Neuronal stem cell (in vitro differentiated cells): ENCODE measurements at regions not wholly inside any gene's neighbourhood (a gene's known extent, or its start where the extent isn't known, plus 50 kb on each side); places are given as distances from the start of the nearest gene placed in this dataset.
"Not testable (repeated sequence)": the region's sequence is repeated elsewhere in the genome, so short reads cannot be mapped to it uniquely, and the experiment has no call there.

ENCODE experiments used
- DNase-seq: peaks from one replicate; pipeline ENCODE4 v3.0.0-alpha.2; 2013; ENCODE audit warnings: low spot score
- H2AFZ ChIP-seq: one replicate; pipeline ENCODE4 v1.6.1; 2013; ENCODE audit warnings: mild to moderate bottlenecking, low read length, inconsistent platforms
- H2AK5ac ChIP-seq: 2 replicates; pipeline ENCODE4 v1.6.1; 2013; ENCODE audit warnings: low read depth, mild to moderate bottlenecking, inconsistent platforms, low read length, moderate library complexity, mixed read lengths
- H2BK120ac ChIP-seq: 2 replicates; pipeline ENCODE4 v1.6.1; 2013; ENCODE audit warnings: low read depth, mild to moderate bottlenecking, inconsistent platforms, low read length, moderate library complexity, mixed read lengths
- H2BK12ac ChIP-seq: one replicate; pipeline ENCODE4 v1.6.1; 2013; ENCODE audit warnings: low read length, inconsistent platforms
- H2BK15ac ChIP-seq: 2 replicates; pipeline ENCODE4 v1.6.1; 2013; ENCODE audit warnings: mild to moderate bottlenecking, low read length, inconsistent platforms, mixed read lengths
- H2BK5ac ChIP-seq: one replicate; pipeline ENCODE4 v1.6.1; 2013; ENCODE audit warnings: inconsistent platforms, mild to moderate bottlenecking, low read length, moderate library complexity
- H3K14ac ChIP-seq: one replicate; pipeline ENCODE4 v1.6.1; 2013; ENCODE audit warnings: low read length, inconsistent platforms
- H3K18ac ChIP-seq: 2 replicates; pipeline ENCODE4 v1.6.1; 2013; ENCODE audit warnings: low read length, inconsistent platforms
- H3K23ac ChIP-seq: 2 replicates; pipeline ENCODE4 v1.6.1; 2013; ENCODE audit warnings: low read depth, mild to moderate bottlenecking, mixed read lengths, low read length, inconsistent platforms; ENCODE audit not compliant: poor library complexity
- H3K27ac ChIP-seq: replicated peaks from 3 replicates; pipeline ENCODE4 v1.5.1; 2013; ENCODE audit warnings: low read length, inconsistent platforms
- H3K27me3 ChIP-seq, 3 experiments: 2 replicates each; pipeline ENCODE4 v1.6.1; 2013; ENCODE audit warnings: low read length in 3 of 3, mild to moderate bottlenecking in 2 of 3, inconsistent platforms in 1 of 3, low read depth in 1 of 3, mixed read lengths in 1 of 3, moderate library complexity in 1 of 3; ENCODE audit not compliant: control insufficient read depth in 3 of 3, insufficient read depth in 3 of 3
- H3K36me3 ChIP-seq, 2 donors: replicated peaks in 1 of 2; 2 replicates each; pipeline ENCODE4 v1.6.1; 2013; ENCODE audit warnings: low read length in 2 of 2; ENCODE audit not compliant: control insufficient read depth in 2 of 2, insufficient read depth in 2 of 2
- H3K4ac ChIP-seq: 2 replicates; pipeline ENCODE4 v1.6.1; 2013; ENCODE audit warnings: inconsistent platforms, mild to moderate bottlenecking, low read length, moderate library complexity
- H3K4me1 ChIP-seq, 2 donors: 1 replicate in 1 of 2; 2 replicates in 1 of 2; pipeline ENCODE4 v1.6.1; 2013; ENCODE audit warnings: low read length in 2 of 2, low read depth in 1 of 2; ENCODE audit not compliant: control insufficient read depth in 2 of 2, insufficient read depth in 1 of 2
- H3K4me2 ChIP-seq: one replicate; pipeline ENCODE4 v1.6.1; 2013; ENCODE audit warnings: mild to moderate bottlenecking, low read length, inconsistent platforms; ENCODE audit not compliant: insufficient read depth, poor library complexity, severe bottlenecking
- H3K4me3 ChIP-seq, 2 donors: 2 replicates each; pipeline ENCODE4 v1.5.1; 2013; ENCODE audit warnings: low read length in 2 of 2, mild to moderate bottlenecking in 2 of 2, inconsistent platforms in 1 of 2, moderate library complexity in 1 of 2
- H3K79me1 ChIP-seq: one replicate; pipeline ENCODE4 v1.6.1; 2013; ENCODE audit warnings: low read depth, mild to moderate bottlenecking, inconsistent platforms, low read length, moderate library complexity
- H3K9ac ChIP-seq: one replicate; pipeline ENCODE4 v1.6.1; 2013; ENCODE audit warnings: mild to moderate bottlenecking, low read depth, low read length, inconsistent platforms; ENCODE audit not compliant: poor library complexity
- H3K9me3 ChIP-seq, 2 donors: replicated peaks in 1 of 2; 2 replicates each; pipeline versions ENCODE3 to v1.6.1; 2013; ENCODE audit warnings: low read length in 2 of 2, mild to moderate bottlenecking in 2 of 2, inconsistent platforms in 1 of 2, low read depth in 1 of 2, mixed read lengths in 1 of 2, moderate library complexity in 1 of 2; ENCODE audit not compliant: control insufficient read depth in 2 of 2, insufficient read depth in 1 of 2
- H4K8ac ChIP-seq: one replicate; pipeline ENCODE4 v1.6.1; 2013; ENCODE audit warnings: low read depth, mild to moderate bottlenecking, inconsistent platforms, low read length, moderate library complexity
- H4K91ac ChIP-seq: one replicate; pipeline ENCODE4 v1.6.1; 2013; ENCODE audit warnings: low read length, low read depth, mild to moderate bottlenecking, inconsistent platforms; ENCODE audit not compliant: poor library complexity
- WGBS, 2 donors: extraction: QIAGEN DNeasy Blood & Tissue Kit; methylation state at CpG; one replicate each; pipeline ENCODE4 v1.1.7; 2013; ENCODE audit warnings: missing lambda C conversion rate in 2 of 2, mixed read lengths in 1 of 2; ENCODE audit not compliant: insufficient read length in 2 of 2, insufficient replicate concordance in 1 of 2; ENCODE audit errors: extremely low coverage in 2 of 2; 5-methylcytosine and 5-hydroxymethylcytosine counted together

- no peak overlapping the region for H2AK5ac ChIP-seq
- H3K18ac ChIP-seq: no peak overlapping the region
- no peak overlapping the region for H3K9ac ChIP-seq
- H2BK5ac ChIP-seq: no peak overlapping the region
- H3K4me2 ChIP-seq: no peak overlapping the region
- no peak overlapping the region for H4K91ac ChIP-seq
- H2BK12ac ChIP-seq: no peak overlapping the region
- no peak overlapping the region for H3K27ac ChIP-seq
- H2BK15ac ChIP-seq: no peak overlapping the region
- H3K36me3 ChIP-seq: no peaks in the 10 kb centered on the region
- no peaks in the 10 kb centered on the region for H3K27me3 ChIP-seq
- H2AFZ ChIP-seq: no peak overlapping the region
- no peak overlapping the region for H3K23ac ChIP-seq
- H3K14ac ChIP-seq: no peak overlapping the region
- peaks cover 0 to 1% of the 10 kb centered on the region in 2 donors for H3K4me1 ChIP-seq
- no peak overlapping the region for H3K4me3 ChIP-seq
- no peak overlapping the region for H2BK120ac ChIP-seq
- DNase-seq: no peak
- no peaks in the 10 kb centered on the region for H3K79me1 ChIP-seq
- H3K4ac ChIP-seq: no peak overlapping the region
- H3K9me3 ChIP-seq: no peaks in the 10 kb centered on the region
- no CpG with 5 or more reads among the region's 1 CpG for WGBS, 2 donors
- no peak overlapping the region for H4K8ac ChIP-seq
Measured at GRCh38 chr7:12032146-12032545, 178.9 kb upstream of the TMEM106B start.

- not testable (repeated sequence) for H3K18ac ChIP-seq, H3K9me3 ChIP-seq, H2BK15ac ChIP-seq, DNase-seq, H4K91ac ChIP-seq, H3K23ac ChIP-seq, H2BK120ac ChIP-seq, H3K27ac ChIP-seq, H3K27me3 ChIP-seq, H3K36me3 ChIP-seq, H2BK12ac ChIP-seq, H3K4me2 ChIP-seq, H3K4me1 ChIP-seq, H4K8ac ChIP-seq, H3K14ac ChIP-seq, H2AK5ac ChIP-seq, H3K4me3 ChIP-seq, H3K9ac ChIP-seq, H3K79me1 ChIP-seq, H2BK5ac ChIP-seq, H3K4ac ChIP-seq
- peak overlapping the region; percentile 32 for H2AFZ ChIP-seq
Measured at GRCh38 chr7:12043457-12043856, 167.6 kb upstream of the TMEM106B start.

- no peak overlapping the region for H2AK5ac ChIP-seq
- no peak overlapping the region for H2BK5ac ChIP-seq
- DNase-seq: no peak
- H3K27me3 ChIP-seq: no peaks in the 10 kb centered on the region
- no peak overlapping the region for H3K14ac ChIP-seq
- no peak overlapping the region for H2BK120ac ChIP-seq
- H2BK15ac ChIP-seq: no peak overlapping the region
- H3K27ac ChIP-seq: no peak overlapping the region
- H3K4me3 ChIP-seq: no peak overlapping the region
- no peak overlapping the region for H4K8ac ChIP-seq
- H3K9me3 ChIP-seq: peaks cover 0 to 3% of the 10 kb centered on the region in 2 donors
- no peak overlapping the region for H2AFZ ChIP-seq
- no peaks in the 10 kb centered on the region for H3K36me3 ChIP-seq
- no peak overlapping the region for H3K9ac ChIP-seq
- H3K18ac ChIP-seq: no peak overlapping the region
- no peak overlapping the region for H3K23ac ChIP-seq
- no CpG with 5 or more reads among the region's 2 CpGs for WGBS, 2 donors
- H3K4me1 ChIP-seq: no peaks in the 10 kb centered on the region
- no peak overlapping the region for H3K4ac ChIP-seq
- H3K79me1 ChIP-seq: no peaks in the 10 kb centered on the region
- no peak overlapping the region for H2BK12ac ChIP-seq
- H3K4me2 ChIP-seq: no peak overlapping the region
- no peak overlapping the region for H4K91ac ChIP-seq
Measured at GRCh38 chr7:12052211-12052610, 158.9 kb upstream of the TMEM106B start.

GRCh38 chr7:12053561-12053960 lies 157.5 kb upstream of the TMEM106B start:
- Histone ChIP-seq H2BK120ac (no peak overlapping the region), H3K18ac (no peak overlapping the region), H2AK5ac (no peak overlapping the region), H4K8ac (no peak overlapping the region), H4K91ac (no peak overlapping the region), H2BK15ac (no peak overlapping the region), H3K4me3 (no peak overlapping the region), H3K27me3 (no peaks in the 10 kb centered on the region), H3K4me2 (no peak overlapping the region), H3K23ac (no peak overlapping the region), H3K27ac (no peak overlapping the region), H3K4me1 (no peaks in the 10 kb centered on the region), H3K79me1 (no peaks in the 10 kb centered on the region), H2BK5ac (no peak overlapping the region), H2AFZ (no peak overlapping the region), H3K4ac (no peak overlapping the region), H2BK12ac (no peak overlapping the region), H3K9me3 (peaks cover 0 to 3% of the 10 kb centered on the region in 2 donors), H3K14ac (no peak overlapping the region), H3K36me3 (no peaks in the 10 kb centered on the region), H3K9ac (no peak overlapping the region)
- no peak for DNase-seq
- no CpG with 5 or more reads among the region's 5 CpGs for WGBS, 2 donors
